ENCODE measurements at regions not wholly inside any gene's neighbourhood (a gene's known extent, or its start where the extent isn't known, plus 50 kb on each side); places are given as distances from the start of the nearest gene placed in this dataset.

GRCh38 chr17:69605571-69605970 is 191.1 kb downstream of the MAP2K6 start:
- no peak for DNase-seq

DNA sequence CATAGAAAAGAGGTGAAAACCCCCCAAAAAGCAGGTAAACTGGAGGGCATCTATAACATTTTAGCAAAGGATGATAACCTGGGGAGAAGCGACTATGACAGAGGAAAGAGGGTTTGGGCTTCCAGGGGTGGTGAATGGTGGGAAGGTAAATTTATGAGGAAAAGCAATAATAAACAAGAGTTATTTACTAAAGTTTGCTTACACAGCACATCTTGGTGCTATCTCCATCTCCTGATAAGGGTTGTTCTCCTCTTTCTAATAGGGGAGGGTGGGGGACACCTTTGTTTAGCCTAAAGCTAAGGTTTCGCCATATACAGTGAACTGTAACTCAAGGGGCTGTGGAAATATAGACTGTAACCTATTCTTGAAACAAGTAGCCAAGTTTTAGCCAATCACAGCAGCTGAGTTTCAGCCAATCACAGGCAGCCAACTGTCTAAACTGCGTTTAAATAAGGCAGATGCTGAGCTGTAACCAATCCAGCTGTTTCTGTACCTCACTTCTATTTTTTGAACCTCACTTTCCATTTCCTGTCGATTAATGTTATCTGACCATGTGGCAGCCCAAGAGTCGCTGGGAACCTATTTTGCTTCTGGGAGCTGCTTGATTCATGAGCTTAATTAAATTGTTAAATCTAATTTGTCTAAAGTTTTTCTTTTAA is 191.8 kb downstream of the MAP2K6 start:
- DNase-seq = no peak

DNA sequence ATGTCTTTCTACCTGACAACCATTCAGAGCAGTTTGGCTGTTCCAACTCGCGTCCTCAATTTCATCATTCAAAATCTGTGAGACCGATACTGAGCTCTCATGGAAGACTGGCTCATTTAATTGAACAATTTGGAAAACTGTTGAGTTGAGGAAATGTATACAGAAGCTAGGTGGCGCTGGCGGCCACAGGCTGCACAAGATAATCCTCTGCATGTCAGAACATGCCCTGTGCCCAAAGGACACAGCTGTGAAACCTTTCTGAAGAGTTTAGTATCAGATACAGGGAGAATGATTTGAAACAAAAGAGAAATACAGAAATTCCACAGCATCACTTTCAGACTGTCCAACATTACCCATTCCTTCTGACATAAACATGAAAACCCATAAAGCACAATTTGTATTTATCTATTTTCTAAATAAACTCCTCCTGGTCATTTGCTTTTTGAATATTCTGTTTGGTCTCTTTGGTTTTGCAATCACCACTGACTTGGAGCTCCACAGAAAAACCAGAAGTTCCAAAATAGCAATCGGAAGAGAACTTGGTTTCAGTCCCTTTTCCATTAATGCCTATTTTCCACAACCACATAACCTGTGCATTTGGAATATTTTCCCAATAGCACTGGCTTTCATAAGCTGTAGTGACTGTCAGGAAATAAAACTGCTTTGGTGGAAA is 192.8 kb downstream of the MAP2K6 start:
- peak; percentile 55 to 85 (median 65) for DNase-seq

- no peak for DNase-seq
These were observed 193.6 kb downstream of the MAP2K6 start for GRCh38 chr17:69608141-69608540.

- DNase-seq = no peak
These were observed 194.4 kb downstream of the MAP2K6 start for GRCh38 chr17:69608808-69609472.

DNA sequence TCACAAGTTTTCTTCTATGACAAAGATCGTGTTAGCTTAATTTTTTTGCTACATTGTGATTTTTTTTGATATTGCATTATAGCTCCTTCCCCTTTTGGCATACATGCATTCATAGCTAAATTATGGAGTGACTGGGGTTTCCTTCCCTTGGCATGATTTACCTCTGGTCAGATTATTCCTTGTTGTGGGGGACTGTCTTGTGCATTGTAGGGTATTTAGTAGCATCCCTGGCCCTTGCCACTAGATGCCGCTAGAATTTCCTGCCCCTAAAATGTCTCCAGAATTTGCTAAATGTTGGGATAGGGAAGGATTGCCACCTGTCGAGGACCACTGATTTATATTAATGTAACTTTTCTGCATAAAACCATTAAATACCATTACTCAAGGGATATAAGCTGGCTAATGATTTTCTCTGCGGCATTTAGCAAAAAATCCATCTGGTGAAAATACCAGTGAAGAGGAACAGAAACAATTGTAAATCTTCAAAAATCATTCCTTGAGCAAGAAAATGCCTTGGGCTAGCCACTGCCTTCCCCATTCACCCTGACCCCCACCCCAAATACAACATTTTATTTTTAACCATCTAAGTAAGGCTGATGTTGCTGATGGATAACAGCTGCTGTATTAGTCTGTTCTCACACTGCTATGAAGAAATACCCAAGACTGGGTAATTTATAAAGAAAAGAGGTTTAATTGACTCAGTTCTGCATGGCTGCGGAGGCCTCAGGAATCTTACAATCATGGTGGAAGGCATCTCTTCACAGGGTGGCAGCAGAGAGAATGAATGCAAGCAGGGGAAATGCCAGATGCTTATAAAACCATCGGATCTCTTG is 195.2 kb downstream of the MAP2K6 start:
- peak in 1 of 3 experiments; percentile 7 for DNase-seq

- no peak for DNase-seq
These were observed 205.9 kb downstream of the MAP2K6 start for GRCh38 chr17:69620363-69620762.

GRCh38 chr17:69625474-69625873 is 211.0 kb downstream of the MAP2K6 start:
- DNase-seq = no peak

- no peak for DNase-seq
These were observed 215.6 kb downstream of the MAP2K6 start for GRCh38 chr17:69630056-69630635.

- DNase-seq = no peak
These were observed 220.3 kb downstream of the MAP2K6 start for GRCh38 chr17:69634844-69635243.

- no peak for DNase-seq
These were observed 223.1 kb downstream of the MAP2K6 start for GRCh38 chr17:69637446-69638156.

- DNase-seq = no peak
These were observed 224.6 kb downstream of the MAP2K6 start for GRCh38 chr17:69639096-69639495.

GRCh38 chr17:69640073-69640472 is 225.6 kb downstream of the MAP2K6 start:
- no peak for DNase-seq

GRCh38 chr17:69643686-69644085 is 229.2 kb downstream of the MAP2K6 start:
- DNase-seq = no peak

- no peak for DNase-seq
These were observed 232.2 kb downstream of the MAP2K6 start for GRCh38 chr17:69646729-69647128.

DNA sequence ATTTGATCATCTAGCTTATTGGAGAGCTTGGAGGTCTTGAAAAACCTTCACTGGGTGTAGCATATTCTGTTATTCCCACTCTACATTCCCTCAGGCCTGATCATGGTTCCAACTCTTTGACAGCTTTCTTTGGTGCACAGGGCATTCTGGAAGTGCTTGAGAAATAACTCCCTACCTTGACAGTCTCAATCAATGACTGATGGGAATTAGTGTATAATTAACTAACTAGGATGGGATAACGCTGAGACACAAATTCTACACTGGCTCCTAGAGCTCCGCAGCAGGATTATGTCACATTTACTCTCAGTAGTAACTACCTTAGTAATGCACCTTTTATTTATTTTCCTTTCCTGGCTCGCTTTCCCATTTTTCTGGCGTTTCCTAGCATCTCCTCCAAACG is 236.4 kb downstream of the MAP2K6 start:
- DNase-seq = no peak

GRCh38 chr17:69651921-69652320 is 237.4 kb downstream of the MAP2K6 start:
- no peak for DNase-seq

- DNase-seq = peak in 1 of 3 experiments; percentile 42
These were observed 240.7 kb downstream of the MAP2K6 start for GRCh38 chr17:69654981-69655855.

GRCh38 chr17:69655902-69656301 is 241.4 kb downstream of the MAP2K6 start:
- no peak for DNase-seq

DNA sequence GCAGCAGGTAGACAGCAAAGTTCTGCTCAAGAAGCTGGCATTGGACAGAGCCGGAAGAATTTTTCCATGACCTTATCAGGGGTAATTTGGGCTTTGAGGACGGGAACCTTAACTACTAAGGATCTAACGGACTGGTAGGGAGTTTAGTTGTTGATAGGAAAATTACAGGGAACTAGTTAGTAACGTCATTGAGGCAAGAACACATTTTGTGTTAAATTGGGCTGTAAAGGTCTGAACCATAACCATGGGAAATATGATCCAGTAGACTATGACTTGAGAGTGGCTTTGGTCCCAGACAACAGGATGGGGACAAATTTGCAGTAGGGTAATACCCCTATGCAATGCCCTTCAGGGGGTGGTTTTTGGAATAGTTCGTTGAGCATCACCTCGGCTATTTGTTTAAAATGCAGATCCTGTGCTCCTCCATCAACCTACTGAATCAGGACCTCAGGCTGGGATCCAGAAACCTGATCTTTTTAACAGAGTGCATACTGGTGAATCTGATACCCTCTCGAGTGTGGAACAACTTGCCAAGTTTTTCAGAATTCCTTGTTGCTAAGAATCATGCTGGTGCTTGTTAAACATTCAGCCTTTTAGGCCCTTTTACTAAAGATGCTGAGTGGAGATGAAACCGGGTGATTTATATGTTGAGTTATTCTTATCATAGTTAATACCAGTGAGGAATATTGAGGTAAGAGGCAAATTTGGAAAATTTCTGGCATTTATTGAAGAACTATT is 255.1 kb downstream of the MAP2K6 start:
- peak in 2 of 3 experiments; percentile 8 to 14 for DNase-seq

Data from NCI-H1417 (cell line).